ENCODE measurements at regions not wholly inside any gene's neighbourhood (a gene's known extent, or its start where the extent isn't known, plus 50 kb on each side); places are given as distances from the start of the nearest gene placed in this dataset.
A peak's percentile ranks its signal among the peaks of the same experiment; 100 is the strongest.

DNA sequence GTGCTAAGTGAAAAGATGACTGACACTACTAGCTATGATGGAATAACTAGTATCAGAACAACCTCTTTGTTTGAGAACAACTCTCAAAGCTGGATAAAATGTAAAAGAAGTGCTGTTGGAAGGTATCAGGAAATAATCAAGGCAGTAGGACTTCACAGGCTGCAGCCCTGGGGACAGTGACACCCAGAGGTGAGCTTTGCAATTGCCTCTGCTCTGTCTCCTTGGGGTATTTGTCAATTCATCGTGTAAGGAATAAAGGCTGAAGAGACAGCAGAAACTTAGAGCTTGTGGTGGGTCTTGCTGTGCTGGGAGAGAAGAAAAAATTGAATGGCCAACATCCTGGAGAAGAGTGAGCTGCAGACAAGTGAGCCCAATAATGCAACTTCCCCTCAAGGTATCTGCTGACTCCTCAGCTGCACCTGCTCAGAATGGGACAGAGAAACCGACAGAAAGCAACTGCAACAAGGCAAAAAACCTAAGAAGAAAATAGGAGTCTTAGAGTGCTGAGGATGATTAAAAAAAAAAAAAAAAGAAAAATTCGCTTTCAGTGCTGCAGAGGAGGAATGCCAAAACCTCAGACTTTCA, 141.1 kb downstream of the RCN1 start:
- Histone ChIP-seq H3K9ac (no peak overlapping the region), H3K4me2 (no peak overlapping the region), H3K27ac (no peak overlapping the region), H3K4me3 (IDR thresholded peaks at IDR 0.05; ENCODE audit: insufficient read depth, low read depth, low read length) (no peak overlapping the region), H2AFZ (ENCODE audit: low read depth) (no peak overlapping the region), H3K4me1 (ENCODE audit: low read depth, poor library complexity, severe bottlenecking) (no peaks in the 10 kb centered on the region), H3K79me2 (ENCODE audit: insufficient read depth, low read depth) (no peaks in the 10 kb centered on the region), H3K27me3 (ENCODE audit: insufficient read depth, low read depth) (no peaks in the 10 kb centered on the region), H4K20me1 (ENCODE audit: insufficient read depth) (no peaks in the 10 kb centered on the region), H3K36me3 (ENCODE audit: insufficient read depth) (no peaks in the 10 kb centered on the region)
- TF ChIP-seq, protein P1, sequence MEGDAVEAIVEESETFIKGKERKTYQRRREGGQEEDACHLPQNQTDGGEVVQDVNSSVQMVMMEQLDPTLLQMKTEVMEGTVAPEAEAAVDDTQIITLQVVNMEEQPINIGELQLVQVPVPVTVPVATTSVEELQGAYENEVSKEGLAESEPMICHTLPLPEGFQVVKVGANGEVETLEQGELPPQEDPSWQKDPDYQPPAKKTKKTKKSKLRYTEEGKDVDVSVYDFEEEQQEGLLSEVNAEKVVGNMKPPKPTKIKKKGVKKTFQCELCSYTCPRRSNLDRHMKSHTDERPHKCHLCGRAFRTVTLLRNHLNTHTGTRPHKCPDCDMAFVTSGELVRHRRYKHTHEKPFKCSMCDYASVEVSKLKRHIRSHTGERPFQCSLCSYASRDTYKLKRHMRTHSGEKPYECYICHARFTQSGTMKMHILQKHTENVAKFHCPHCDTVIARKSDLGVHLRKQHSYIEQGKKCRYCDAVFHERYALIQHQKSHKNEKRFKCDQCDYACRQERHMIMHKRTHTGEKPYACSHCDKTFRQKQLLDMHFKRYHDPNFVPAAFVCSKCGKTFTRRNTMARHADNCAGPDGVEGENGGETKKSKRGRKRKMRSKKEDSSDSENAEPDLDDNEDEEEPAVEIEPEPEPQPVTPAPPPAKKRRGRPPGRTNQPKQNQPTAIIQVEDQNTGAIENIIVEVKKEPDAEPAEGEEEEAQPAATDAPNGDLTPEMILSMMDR (conservative IDR thresholded peaks at IDR 0.05; ENCODE audit: low read depth, low read length): peak; percentile 73

DNA sequence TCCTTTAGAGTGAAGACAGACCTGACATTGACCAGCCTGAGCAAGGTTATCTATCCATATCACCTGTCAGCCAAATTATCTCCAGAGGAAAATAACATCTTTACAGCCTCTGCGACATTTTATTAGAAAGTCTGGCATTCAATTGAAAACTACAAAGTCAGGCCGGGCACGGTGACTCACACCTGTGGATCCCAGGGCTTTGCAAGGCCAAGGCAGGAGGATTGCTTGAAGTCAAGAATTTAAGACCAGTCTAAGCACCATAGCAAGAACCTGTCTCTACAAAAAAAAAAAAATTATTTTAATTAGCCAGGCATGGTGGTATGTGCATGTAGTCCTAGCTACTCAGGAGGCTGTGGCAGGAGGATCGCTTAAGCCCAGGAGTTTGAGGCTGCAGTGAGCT, 141.6 kb downstream of the RCN1 start:
- Histone ChIP-seq H4K20me1 (ENCODE audit: insufficient read depth) (no peaks in the 10 kb centered on the region), H3K4me3 (IDR thresholded peaks at IDR 0.05; ENCODE audit: insufficient read depth, low read depth, low read length) (no peak overlapping the region), H2AFZ (ENCODE audit: low read depth) (no peak overlapping the region), H3K27me3 (ENCODE audit: insufficient read depth, low read depth) (no peaks in the 10 kb centered on the region), H3K36me3 (ENCODE audit: insufficient read depth) (no peaks in the 10 kb centered on the region), H3K4me1 (ENCODE audit: low read depth, poor library complexity, severe bottlenecking) (no peaks in the 10 kb centered on the region), H3K79me2 (ENCODE audit: insufficient read depth, low read depth) (no peaks in the 10 kb centered on the region), H3K9ac (no peak overlapping the region), H3K4me2 (no peak overlapping the region), H3K27ac (no peak overlapping the region)
- TF ChIP-seq, protein P1 (conservative IDR thresholded peaks at IDR 0.05; ENCODE audit: low read depth, low read length): no peak

DNA sequence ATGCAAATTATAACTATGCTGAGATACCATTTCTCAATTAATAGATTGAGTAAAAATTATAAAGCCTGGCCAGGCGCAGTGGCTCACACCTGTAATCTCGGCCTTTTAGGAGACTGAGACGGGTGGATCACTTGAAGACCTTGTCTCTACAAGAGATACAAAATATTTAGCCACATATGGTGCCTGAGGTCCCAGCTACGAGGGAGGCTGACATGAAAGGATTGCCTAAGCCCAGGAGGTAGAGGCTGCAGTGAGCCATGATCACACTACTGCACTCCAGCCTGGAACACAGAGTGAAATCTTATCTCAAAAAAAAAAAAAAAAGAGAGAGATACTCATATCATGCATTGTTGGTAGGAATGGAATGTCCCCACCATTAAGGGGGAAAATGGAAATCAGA, 142.4 kb downstream of the RCN1 start:
- Histone ChIP-seq H3K27ac (no peak overlapping the region), H3K4me2 (no peak overlapping the region), H3K9ac (no peak overlapping the region), H3K79me2 (ENCODE audit: insufficient read depth, low read depth) (no peaks in the 10 kb centered on the region), H2AFZ (ENCODE audit: low read depth) (no peak overlapping the region), H3K4me1 (ENCODE audit: low read depth, poor library complexity, severe bottlenecking) (no peaks in the 10 kb centered on the region), H3K36me3 (ENCODE audit: insufficient read depth) (no peaks in the 10 kb centered on the region), H3K27me3 (ENCODE audit: insufficient read depth, low read depth) (no peaks in the 10 kb centered on the region), H3K4me3 (IDR thresholded peaks at IDR 0.05; ENCODE audit: insufficient read depth, low read depth, low read length) (no peak overlapping the region), H4K20me1 (ENCODE audit: insufficient read depth) (no peaks in the 10 kb centered on the region)
- TF ChIP-seq, protein P1 (conservative IDR thresholded peaks at IDR 0.05; ENCODE audit: low read depth, low read length): no peak

DNA sequence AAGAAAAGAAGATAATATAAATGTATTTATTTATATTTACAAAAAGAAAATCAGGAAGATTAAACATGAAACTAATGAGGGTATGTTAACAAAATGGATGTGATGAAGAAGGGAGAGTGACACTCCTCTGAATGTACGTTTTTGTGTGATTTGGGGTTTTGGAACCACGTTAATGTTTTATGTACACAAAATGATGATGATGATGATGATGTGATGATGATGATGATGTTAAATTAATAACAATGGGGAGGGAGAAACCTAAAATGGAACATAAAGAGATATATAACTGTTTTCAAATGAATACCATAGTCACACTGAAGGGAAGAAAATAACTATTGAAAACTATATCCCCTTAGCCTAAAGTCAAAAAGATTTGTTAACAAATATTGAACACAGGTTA, 143.1 kb downstream of the RCN1 start:
- no peak overlapping the region for H3K4me2 ChIP-seq
- no peak overlapping the region for H3K4me3 ChIP-seq (IDR thresholded peaks at IDR 0.05; ENCODE audit: insufficient read depth, low read depth, low read length)
- no peaks in the 10 kb centered on the region for H3K27me3 ChIP-seq (ENCODE audit: insufficient read depth, low read depth)
- TF ChIP-seq, protein P1 (conservative IDR thresholded peaks at IDR 0.05; ENCODE audit: low read depth, low read length): no peak
- H3K79me2 ChIP-seq (ENCODE audit: insufficient read depth, low read depth): no peaks in the 10 kb centered on the region
- H3K4me1 ChIP-seq (ENCODE audit: low read depth, poor library complexity, severe bottlenecking): no peaks in the 10 kb centered on the region
- no peaks in the 10 kb centered on the region for H4K20me1 ChIP-seq (ENCODE audit: insufficient read depth)
- H3K36me3 ChIP-seq (ENCODE audit: insufficient read depth): no peaks in the 10 kb centered on the region
- H3K9ac ChIP-seq: no peak overlapping the region
- no peak overlapping the region for H2AFZ ChIP-seq (ENCODE audit: low read depth)
- H3K27ac ChIP-seq: no peak overlapping the region
